WTC11 (cell line): ENCODE measurements at regions not wholly inside any gene's neighbourhood (a gene's known extent, or its start where the extent isn't known, plus 50 kb on each side); places are given as distances from the start of the nearest gene placed in this dataset.
"Not testable (repeated sequence)": the region's sequence is repeated elsewhere in the genome, so short reads cannot be mapped to it uniquely, and the experiment has no call there.

ENCODE experiments used
- CTCF ChIP-seq: fragments of 200-600 bp; IDR thresholded peaks from 2 replicates; pipeline ENCODE4 v1.8.0; 2022; ENCODE audit warnings: antibody characterized with exemption
- ETV6 ChIP-seq: sonication (generic); formaldehyde crosslinking; IDR thresholded peaks from 2 replicates; pipeline ENCODE4 v1.8.1; 2022; ENCODE audit warnings: mild to moderate bottlenecking, missing genetic modification reagents
- JUN ChIP-seq: sonication (generic); formaldehyde crosslinking; IDR thresholded peaks from 2 replicates; pipeline ENCODE4 v1.8.0; 2023; ENCODE audit warnings: mild to moderate bottlenecking, missing genetic modification reagents
- SMAD4 ChIP-seq: sonication (generic); formaldehyde crosslinking; IDR thresholded peaks from 2 replicates; pipeline ENCODE4 v1.8.0; 2022; ENCODE audit warnings: mild to moderate bottlenecking, missing genetic modification reagents
- SP1 ChIP-seq: sonication (generic); formaldehyde crosslinking; conservative IDR thresholded peaks from 2 replicates; pipeline ENCODE4 v1.8.1; 2022; ENCODE audit warnings: missing genetic modification reagents
- USF2 ChIP-seq: sonication (generic); formaldehyde crosslinking; IDR thresholded peaks from 2 replicates; pipeline ENCODE4 v1.8.1; 2023; ENCODE audit warnings: mild to moderate bottlenecking, missing genetic modification reagents, moderate library complexity
- ZNF416 ChIP-seq: fragments of 250-450 bp; sonication (Bioruptor Pico); IDR thresholded peaks from 2 replicates; pipeline ENCODE4 v1.9.0; 2021; ENCODE audit warnings: mild to moderate bottlenecking, inconsistent platforms

DNA sequence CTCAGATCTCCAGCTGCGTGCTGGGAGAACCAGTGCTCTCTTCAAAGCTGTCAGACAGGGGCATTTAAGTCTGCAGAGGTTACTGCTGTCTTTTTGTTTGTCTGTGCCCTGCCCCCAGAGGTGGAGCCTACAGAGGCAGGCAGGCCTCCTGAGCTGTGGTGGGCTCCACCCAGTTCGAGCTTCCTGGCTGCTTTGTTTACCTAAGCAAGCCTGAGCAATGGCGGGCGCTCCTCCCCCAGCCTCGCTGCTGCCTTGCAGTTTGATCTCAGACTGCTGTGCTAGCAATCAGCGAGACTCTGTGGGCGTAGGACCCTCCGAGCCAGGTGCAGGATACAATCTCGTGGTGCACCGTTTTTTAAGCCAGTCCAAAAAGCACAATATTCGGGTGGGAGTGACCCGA lies 864.4 kb downstream of the GBE1 start:
- TF ChIP-seq ETV6 (CRISPR knock-in tag); CTCF; SMAD4; JUN; SP1 (CRISPR knock-in tag); ZNF416 (CRISPR knock-in tag); USF2 (CRISPR knock-in tag): not testable (repeated sequence)
